ENCODE measurements at regions not wholly inside any gene's neighbourhood (a gene's known extent, or its start where the extent isn't known, plus 50 kb on each side); places are given as distances from the start of the nearest gene placed in this dataset.

- H3K36me3 Mint-ChIP-seq = no peaks in the 10 kb centered on the region
- Histone ChIP-seq H3K4me3 (replicated peaks in 1 of 3; ENCODE audit: low read depth in 2 of 3, low read length in 3 of 3) (no peak overlapping the region), H3K4me2 (replicated peaks; ENCODE audit: extremely low read depth, low read length, poor library complexity, severe bottlenecking) (no peak overlapping the region), H3K4me1 (ENCODE audit: control insufficient read depth in 1 of 2, insufficient read depth in 2 of 2, low read length in 2 of 2) (no peaks in the 10 kb centered on the region), H3K9ac (ENCODE audit: insufficient read depth, low read length, poor library complexity, severe bottlenecking) (no peak overlapping the region), H3K36me3 (replicated peaks in 1 of 2; ENCODE audit: control insufficient read depth in 1 of 2, insufficient read depth in 2 of 2, low read length in 2 of 2) (no peaks in the 10 kb centered on the region), H3K27ac (ENCODE audit: low read depth in 1 of 2, low read length in 2 of 2) (no peak overlapping the region), H4K20me1 (ENCODE audit: insufficient read depth, low read length) (no peaks in the 10 kb centered on the region), H2AFZ (ENCODE audit: insufficient read depth, low read depth, low read length, poor library complexity, severe bottlenecking) (no peak overlapping the region), H3K79me2 (ENCODE audit: insufficient read depth, low read length) (no peaks in the 10 kb centered on the region), H3K27me3 (ENCODE audit: control insufficient read depth in 2 of 2, insufficient read depth in 2 of 2, low read length in 2 of 2) (no peaks in the 10 kb centered on the region), H3K9me3 (replicated peaks in 1 of 2; ENCODE audit: control insufficient read depth in 1 of 2, insufficient read depth in 1 of 2, low read length in 2 of 2) (no peaks in the 10 kb centered on the region)
- H3K4me3 Mint-ChIP-seq = no peak overlapping the region
- TF ChIP-seq, protein P1, sequence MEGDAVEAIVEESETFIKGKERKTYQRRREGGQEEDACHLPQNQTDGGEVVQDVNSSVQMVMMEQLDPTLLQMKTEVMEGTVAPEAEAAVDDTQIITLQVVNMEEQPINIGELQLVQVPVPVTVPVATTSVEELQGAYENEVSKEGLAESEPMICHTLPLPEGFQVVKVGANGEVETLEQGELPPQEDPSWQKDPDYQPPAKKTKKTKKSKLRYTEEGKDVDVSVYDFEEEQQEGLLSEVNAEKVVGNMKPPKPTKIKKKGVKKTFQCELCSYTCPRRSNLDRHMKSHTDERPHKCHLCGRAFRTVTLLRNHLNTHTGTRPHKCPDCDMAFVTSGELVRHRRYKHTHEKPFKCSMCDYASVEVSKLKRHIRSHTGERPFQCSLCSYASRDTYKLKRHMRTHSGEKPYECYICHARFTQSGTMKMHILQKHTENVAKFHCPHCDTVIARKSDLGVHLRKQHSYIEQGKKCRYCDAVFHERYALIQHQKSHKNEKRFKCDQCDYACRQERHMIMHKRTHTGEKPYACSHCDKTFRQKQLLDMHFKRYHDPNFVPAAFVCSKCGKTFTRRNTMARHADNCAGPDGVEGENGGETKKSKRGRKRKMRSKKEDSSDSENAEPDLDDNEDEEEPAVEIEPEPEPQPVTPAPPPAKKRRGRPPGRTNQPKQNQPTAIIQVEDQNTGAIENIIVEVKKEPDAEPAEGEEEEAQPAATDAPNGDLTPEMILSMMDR (IDR thresholded peaks at IDR 0.05) = no peak
- peaks cover 0 to 3% (median 0%) of the 10 kb centered on the region in 7 donors for H3K9me3 Mint-ChIP-seq
- H3K4me1 Mint-ChIP-seq = no peaks in the 10 kb centered on the region
- WGBS (ENCODE audit: insufficient coverage) = 73% methylated on average over 3 of the region's 5 CpGs
- peaks cover 10% of the 10 kb centered on the region in 3 donors for H3K27me3 Mint-ChIP-seq (ENCODE audit: low read depth in 3 of 3)
- no peak overlapping the region for H3K27ac Mint-ChIP-seq
- no peak for DNase-seq
- intact Hi-C loops (cut with micrococcal nuclease) = no loop called here
Observed at GRCh38 chr18:47731276-47731675, 199.2 kb downstream of the SMAD2 start.

DNA sequence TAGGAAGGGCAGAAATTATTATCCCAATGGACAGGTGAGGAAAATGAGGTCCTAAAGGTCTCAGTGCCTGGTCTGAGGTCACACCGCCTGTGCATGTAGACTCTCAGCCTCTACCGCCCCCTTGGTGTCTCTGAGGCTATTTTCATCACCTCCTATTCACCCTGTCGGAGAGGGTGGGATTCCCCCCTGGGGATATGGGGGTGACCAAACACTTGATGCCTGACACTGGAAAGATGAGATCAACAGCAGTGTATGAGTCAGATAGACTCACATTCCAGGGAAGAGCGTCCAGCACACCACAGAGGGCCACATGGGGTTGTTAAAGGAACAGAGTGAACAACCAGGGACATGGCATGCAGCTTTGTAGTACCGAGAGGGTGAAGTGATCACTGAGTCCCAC, 199.7 kb downstream of the SMAD2 start:
- intact Hi-C loops (cut with micrococcal nuclease) = no loop called here
- peak overlapping the region in 1 of 7 donors; percentile 44 for H3K27ac Mint-ChIP-seq
- no peaks in the 10 kb centered on the region for H4K20me1 ChIP-seq (ENCODE audit: insufficient read depth, low read length)
- H3K9ac ChIP-seq (ENCODE audit: insufficient read depth, low read length, poor library complexity, severe bottlenecking) = no peak overlapping the region
- H3K36me3 ChIP-seq (replicated peaks in 1 of 2; ENCODE audit: control insufficient read depth in 1 of 2, insufficient read depth in 2 of 2, low read length in 2 of 2) = no peaks in the 10 kb centered on the region
- no peak overlapping the region for H3K4me2 ChIP-seq (replicated peaks; ENCODE audit: extremely low read depth, low read length, poor library complexity, severe bottlenecking)
- no peaks in the 10 kb centered on the region for H3K4me1 Mint-ChIP-seq
- H3K27ac ChIP-seq (ENCODE audit: low read depth in 1 of 2, low read length in 2 of 2) = no peak overlapping the region
- H3K9me3 ChIP-seq (replicated peaks in 1 of 2; ENCODE audit: control insufficient read depth in 1 of 2, insufficient read depth in 1 of 2, low read length in 2 of 2) = no peaks in the 10 kb centered on the region
- no peak overlapping the region for H3K4me3 ChIP-seq (replicated peaks in 1 of 3; ENCODE audit: low read depth in 2 of 3, low read length in 3 of 3)
- H3K4me1 ChIP-seq (ENCODE audit: control insufficient read depth in 1 of 2, insufficient read depth in 2 of 2, low read length in 2 of 2) = no peaks in the 10 kb centered on the region
- no peak overlapping the region for H3K4me3 Mint-ChIP-seq
- no peak for DNase-seq
- TF ChIP-seq, protein P1 (IDR thresholded peaks at IDR 0.05) = no peak
- no peak overlapping the region for H2AFZ ChIP-seq (ENCODE audit: insufficient read depth, low read depth, low read length, poor library complexity, severe bottlenecking)
- peaks cover 7 to 11% (median 10%) of the 10 kb centered on the region in 3 donors for H3K27me3 Mint-ChIP-seq (ENCODE audit: low read depth in 3 of 3)
- no peaks in the 10 kb centered on the region for H3K36me3 Mint-ChIP-seq
- peaks cover 0 to 4% (median 0%) of the 10 kb centered on the region in 7 donors for H3K9me3 Mint-ChIP-seq
- WGBS (ENCODE audit: insufficient coverage) = 77% methylated on average over 2 of the region's 5 CpGs
- no peaks in the 10 kb centered on the region for H3K79me2 ChIP-seq (ENCODE audit: insufficient read depth, low read length)
- H3K27me3 ChIP-seq (ENCODE audit: control insufficient read depth in 2 of 2, insufficient read depth in 2 of 2, low read length in 2 of 2) = no peaks in the 10 kb centered on the region
